Keratinocyte (primary cell): ENCODE measurements at regions not wholly inside any gene's neighbourhood (a gene's known extent, or its start where the extent isn't known, plus 50 kb on each side); places are given as distances from the start of the nearest gene placed in this dataset.

Experiments
- DNase-seq: peaks from one replicate; pipeline ENCODE4 v3.0.0-alpha.2; 2011; ENCODE audit warnings: low read depth, missing footprints, low spot score
- FAIRE-seq: peaks from 2 replicates; lab custom pipeline; 2011; peaks lifted over from hg19 to GRCh38; lab: Jason Lieb, UNC
- H2AFZ ChIP-seq: 2 replicates; pipeline ENCODE4 v1.6.0; 2012; ENCODE audit warnings: low read length, control low read depth, inconsistent platforms; ENCODE audit not compliant: control insufficient read depth
- H3K27ac ChIP-seq: 2 replicates; pipeline ENCODE4 v1.5.1; 2011; ENCODE audit warnings: low read length; ENCODE audit not compliant: control insufficient read depth, insufficient read depth
- H3K27me3 ChIP-seq: 3 replicates; pipeline ENCODE4 v1.6.0; 2011; ENCODE audit warnings: low read length; ENCODE audit not compliant: control insufficient read depth, insufficient read depth; ENCODE audit errors: extremely low read depth
- H3K36me3 ChIP-seq, 2 experiments: 2 replicates in 1 of 2; 3 replicates in 1 of 2; pipeline ENCODE4 v1.5.1; 2011; ENCODE audit warnings: low read length in 2 of 2, mild to moderate bottlenecking in 1 of 2; ENCODE audit not compliant: control insufficient read depth in 2 of 2, insufficient read depth in 2 of 2; ENCODE audit errors: extremely low read depth in 1 of 2
- H3K4me1 ChIP-seq: 3 replicates; pipeline ENCODE4 v1.5.1; 2011; ENCODE audit warnings: low read length; ENCODE audit not compliant: control insufficient read depth, insufficient read depth; ENCODE audit errors: extremely low read depth
- H3K4me2 ChIP-seq: 3 replicates; pipeline ENCODE4 v1.6.0; 2011; ENCODE audit warnings: low read depth, low read length; ENCODE audit not compliant: control insufficient read depth, insufficient read depth; ENCODE audit errors: extremely low read depth
- H3K4me3 ChIP-seq, 3 experiments: fragments of 200-600 bp in 1 of 3; sonication (generic) in 1 of 3; 2 replicates in 2 of 3; 3 replicates in 1 of 3; pipeline ENCODE4 v1.5.1; 2011 to 2016; ENCODE audit warnings: low read length in 3 of 3, mild to moderate bottlenecking in 3 of 3, control low read depth in 2 of 3, inconsistent platforms in 1 of 3, low read depth in 1 of 3, mixed read lengths in 1 of 3, mixed run types in 1 of 3, moderate library complexity in 1 of 3; ENCODE audit not compliant: control insufficient read depth in 2 of 3, insufficient read depth in 2 of 3; ENCODE audit errors: extremely low read depth in 1 of 3
- H3K79me2 ChIP-seq: 2 replicates; pipeline ENCODE4 v1.6.0; 2012; ENCODE audit warnings: low read length; ENCODE audit not compliant: control insufficient read depth, insufficient read depth
- H3K9ac ChIP-seq: 3 replicates; pipeline ENCODE4 v1.6.0; 2011; ENCODE audit warnings: low read length; ENCODE audit not compliant: control insufficient read depth, insufficient read depth; ENCODE audit errors: extremely low read depth
- H3K9me1 ChIP-seq: 3 replicates; pipeline ENCODE4 v1.6.0; 2011; ENCODE audit warnings: low read length; ENCODE audit not compliant: control insufficient read depth, insufficient read depth; ENCODE audit errors: extremely low read depth
- H3K9me3 ChIP-seq: 2 replicates; pipeline ENCODE4 v1.5.1; 2012; ENCODE audit warnings: low read depth, low read length; ENCODE audit not compliant: control insufficient read depth
- H4K20me1 ChIP-seq: 3 replicates; pipeline ENCODE4 v1.6.0; 2011; ENCODE audit warnings: low read length; ENCODE audit not compliant: control insufficient read depth, insufficient read depth; ENCODE audit errors: extremely low read depth
- EZH2 ChIP-seq: IDR thresholded peaks from one replicate; pipeline ENCODE4 v1.6.1; 2012; ENCODE audit warnings: inconsistent platforms, mild to moderate bottlenecking, low read length, moderate library complexity
- dilution Hi-C: fragments of 300-500 bp; cut with MboI; formaldehyde crosslinking; loops from one replicate; pipeline ENCODE4 v1.7.0; 2020; ENCODE audit warnings: low sequenced_read_pairs; ENCODE audit not compliant: extremely low pct_ligation_motif_present
- TF ChIP-seq, protein P1 (sequence below), 3 experiments: IDR thresholded peaks in 1 of 3; conservative IDR thresholded peaks in 1 of 3; optimal IDR thresholded peaks in 1 of 3; 2 replicates in 2 of 3; 3 replicates in 1 of 3; pipeline versions ENCODE3 to v1.5.1; 2011; ENCODE audit warnings: low read length in 3 of 3, mild to moderate bottlenecking in 3 of 3, moderate library complexity in 2 of 3, control low read depth in 1 of 3, inconsistent platforms in 1 of 3; ENCODE audit not compliant: insufficient read depth in 2 of 3; ENCODE audit errors: extremely low read depth in 1 of 3

DNA sequence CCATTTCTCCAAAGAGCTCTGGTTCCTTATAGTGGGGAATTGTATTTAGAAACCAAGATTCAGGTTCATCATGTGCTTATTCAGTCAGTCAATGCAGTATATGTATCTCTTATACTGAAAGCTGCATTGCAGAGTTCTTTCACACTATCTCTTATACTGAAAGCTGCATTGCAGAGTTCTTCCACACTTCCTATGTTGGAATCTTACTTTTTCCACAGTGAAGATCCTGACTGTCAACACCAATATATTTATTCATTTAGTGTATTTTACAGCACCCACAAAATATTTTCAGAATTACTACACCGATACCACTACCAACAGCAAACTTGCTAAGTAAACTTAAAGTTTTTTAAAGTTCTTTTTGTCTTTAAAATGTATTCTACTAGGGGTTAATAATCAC, 349.3 kb upstream of the MMS22L start:
- peaks cover 6% of the 10 kb centered on the region for H3K4me1 ChIP-seq
- H3K4me2 ChIP-seq = no peak overlapping the region
- no peak overlapping the region for H3K9ac ChIP-seq
- no peaks in the 10 kb centered on the region for H3K9me1 ChIP-seq
- H4K20me1 ChIP-seq = no peaks in the 10 kb centered on the region
- no peak overlapping the region for H3K27ac ChIP-seq
- no peaks in the 10 kb centered on the region for H3K9me3 ChIP-seq
- H3K79me2 ChIP-seq = no peaks in the 10 kb centered on the region
- no peak for TF ChIP-seq EZH2
- TF ChIP-seq, protein P1, sequence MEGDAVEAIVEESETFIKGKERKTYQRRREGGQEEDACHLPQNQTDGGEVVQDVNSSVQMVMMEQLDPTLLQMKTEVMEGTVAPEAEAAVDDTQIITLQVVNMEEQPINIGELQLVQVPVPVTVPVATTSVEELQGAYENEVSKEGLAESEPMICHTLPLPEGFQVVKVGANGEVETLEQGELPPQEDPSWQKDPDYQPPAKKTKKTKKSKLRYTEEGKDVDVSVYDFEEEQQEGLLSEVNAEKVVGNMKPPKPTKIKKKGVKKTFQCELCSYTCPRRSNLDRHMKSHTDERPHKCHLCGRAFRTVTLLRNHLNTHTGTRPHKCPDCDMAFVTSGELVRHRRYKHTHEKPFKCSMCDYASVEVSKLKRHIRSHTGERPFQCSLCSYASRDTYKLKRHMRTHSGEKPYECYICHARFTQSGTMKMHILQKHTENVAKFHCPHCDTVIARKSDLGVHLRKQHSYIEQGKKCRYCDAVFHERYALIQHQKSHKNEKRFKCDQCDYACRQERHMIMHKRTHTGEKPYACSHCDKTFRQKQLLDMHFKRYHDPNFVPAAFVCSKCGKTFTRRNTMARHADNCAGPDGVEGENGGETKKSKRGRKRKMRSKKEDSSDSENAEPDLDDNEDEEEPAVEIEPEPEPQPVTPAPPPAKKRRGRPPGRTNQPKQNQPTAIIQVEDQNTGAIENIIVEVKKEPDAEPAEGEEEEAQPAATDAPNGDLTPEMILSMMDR (optimal IDR thresholded peaks at IDR 0.05 in 1 of 3, IDR thresholded peaks at IDR 0.05 in 1 of 3, conservative IDR thresholded peaks at IDR 0.05 in 1 of 3; ENCODE audit: extremely low read depth in 1 of 3, insufficient read depth in 2 of 3, low read length in 3 of 3) = no peak
- H3K36me3 ChIP-seq = no peaks in the 10 kb centered on the region
- no peak for FAIRE-seq
- no peaks in the 10 kb centered on the region for H3K27me3 ChIP-seq
- dilution Hi-C loops = no loop called here
- DNase-seq = no peak
- H2AFZ ChIP-seq = peak overlapping the region; percentile 3
- no peak overlapping the region for H3K4me3 ChIP-seq

DNA sequence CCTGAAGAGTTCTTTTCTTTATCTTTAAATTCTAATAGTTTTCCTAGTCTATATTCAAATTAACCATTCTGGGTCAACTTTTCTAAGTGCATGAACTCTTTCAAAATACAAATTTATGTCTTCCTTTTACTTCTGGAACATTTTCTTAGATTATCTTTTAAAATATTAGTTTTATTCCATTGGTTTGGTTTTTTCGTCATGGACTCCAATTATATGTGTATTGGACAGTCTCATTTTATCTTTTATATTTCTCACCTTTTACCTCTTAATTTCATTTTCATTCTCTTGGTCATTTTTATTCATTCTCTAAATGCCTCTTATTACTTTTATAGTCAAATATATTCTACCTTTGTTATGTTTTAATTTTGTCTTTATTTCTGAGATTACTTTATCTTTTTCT, 356.7 kb upstream of the MMS22L start:
- Histone ChIP-seq H2AFZ (no peak overlapping the region), H3K4me3 (no peak overlapping the region), H3K9me1 (no peaks in the 10 kb centered on the region), H3K9ac (no peak overlapping the region), H3K9me3 (no peaks in the 10 kb centered on the region), H3K27ac (no peak overlapping the region), H3K79me2 (no peaks in the 10 kb centered on the region), H3K36me3 (no peaks in the 10 kb centered on the region), H3K4me2 (no peak overlapping the region), H3K27me3 (no peaks in the 10 kb centered on the region), H3K4me1 (no peaks in the 10 kb centered on the region), H4K20me1 (no peaks in the 10 kb centered on the region)
- DNase-seq (no peak), FAIRE-seq (no peak)
- dilution Hi-C loops = no loop called here
- TF ChIP-seq, protein P1 (optimal IDR thresholded peaks at IDR 0.05 in 1 of 3, IDR thresholded peaks at IDR 0.05 in 1 of 3, conservative IDR thresholded peaks at IDR 0.05 in 1 of 3; ENCODE audit: extremely low read depth in 1 of 3, insufficient read depth in 2 of 3, low read length in 3 of 3) = no peak
- TF ChIP-seq EZH2 = no peak
